Pancreas (tissue), 10 donors: ENCODE measurements at regions not wholly inside any gene's neighbourhood (a gene's known extent, or its start where the extent isn't known, plus 50 kb on each side); places are given as distances from the start of the nearest gene placed in this dataset.

ENCODE experiments used
- ATAC-seq, 4 donors: fragments of 200-7000 bp; cut with Tn5 transposase; one replicate each; pipeline versions ENCODE4 v1.8.0 to v1.9.1; 2020; ENCODE audit warnings: mild to moderate bottlenecking in 4 of 4, moderate library complexity in 4 of 4
- DNase-seq, 6 donors: peaks; one replicate each; pipeline ENCODE4 v3.0.0-alpha.2; 2020
- FAIRE-seq: peaks from 2 replicates; lab custom pipeline; 2012; peaks lifted over from hg19 to GRCh38; lab: Jason Lieb, UNC
- H3K27ac ChIP-seq, 4 donors: fragments of 200-600 bp; sonication (generic); 1 replicate in 3 of 4; 2 replicates in 1 of 4; pipeline versions ENCODE4 v1.5.0 to v1.8.0; 2020
- H3K27me3 ChIP-seq, 4 donors: fragments of 200-600 bp; one replicate each; pipeline ENCODE4 v1.8.0; 2021
- H3K36me3 ChIP-seq, 3 donors: fragments of 200-600 bp; sonication (generic) in 1 of 3; one replicate each; pipeline versions ENCODE4 v1.5.0 to v1.8.0; 2020 to 2021
- H3K4me1 ChIP-seq, 3 donors: fragments of 200-600 bp; one replicate each; pipeline ENCODE4 v1.8.0; 2021
- H3K4me3 ChIP-seq, 4 donors: fragments of 200-600 bp; sonication (generic) in 2 of 4; one replicate each; pipeline versions ENCODE4 v1.5.0 to v1.8.0; 2020 to 2021
- H3K9me3 ChIP-seq, 4 donors: fragments of 200-600 bp; one replicate each; pipeline ENCODE4 v1.8.0; 2021
- CTCF ChIP-seq, 4 donors: fragments of 200-600 bp; sonication (generic) in 3 of 4; IDR thresholded peaks; one replicate each; pipeline versions ENCODE4 v1.5.0 to v1.8.0; 2021; ENCODE audit warnings: antibody characterized with exemption in 4 of 4
- WGBS, 2 donors: extraction: QIAGEN DNeasy Blood & Tissue Kit; methylation state at CpG; one replicate each; pipeline ENCODE4 v1.1.7; 2013; 5-methylcytosine and 5-hydroxymethylcytosine counted together
- intact Hi-C, 3 donors: fragments of 100-400 bp; cut with DNase I; formaldehyde crosslinking; loops; one replicate each; pipeline versions ENCODE4 v1.11.1 to v1.14.2; 2022
- donor health status: healthy with polysubstance abuse.
- donor health status: DM: no; HTN: no; CAD: no; lungs with moderate emphysema.
- donor health status: DM: no; HTN: no; CAD: no.
- donor health status: control.
- donor health status: control.
- donor health status: Bipolar disorder and iron deficiency.
- donor health status: DM: yes; HTN: yes; CAD: no.
- donor health status: DM: no; HTN: no; CAD: no.
- donor health status: DM: no; HTN: no; CAD: no.
- donor health status: DM: yes; HTN: yes; CAD: no.

- no peak overlapping the region for H3K4me3 ChIP-seq
- intact Hi-C loops, result no loop called here
These were observed 269.8 kb upstream of the DMRT1 start for GRCh38 chr9:571741-572140.

GRCh38 chr9:573691-574410 is 267.6 kb upstream of the DMRT1 start:
- Histone ChIP-seq H3K27ac (peak overlapping the region in 2 of 4 donors; percentile 26 to 44), H3K4me1 (peaks cover 26 to 43% (median 32%) of the 10 kb centered on the region in 3 donors), H3K27me3 (no peaks in the 10 kb centered on the region), H3K9me3 (no peaks in the 10 kb centered on the region), H3K36me3 (no peaks in the 10 kb centered on the region), H3K4me3 (no peak overlapping the region)
- 69 to 73% methylated on average over 10 of the region's 10 CpGs for WGBS, 2 donors
- no peak for TF ChIP-seq CTCF (IDR thresholded peaks at IDR 0.05)
- FAIRE-seq (no peak), DNase-seq (peak in 2 of 6 donors; percentile 27 to 34), ATAC-seq (peak in 2 of 4 donors; percentile 21 to 26)
- intact Hi-C loops, result no loop called here

More at GRCh38 chr9:571741-572140, 269.8 kb upstream of the DMRT1 start:
- H3K27ac ChIP-seq, result peak overlapping the region; percentile 37 to 67 (median 58)
- TF ChIP-seq CTCF (IDR thresholded peaks at IDR 0.05), result no peak
- no peaks in the 10 kb centered on the region for H3K36me3 ChIP-seq
- DNase-seq (peak in 2 of 6 donors; percentile 39 to 48), FAIRE-seq (no peak), ATAC-seq (peak; percentile 66 to 71 (median 68))
- no peaks in the 10 kb centered on the region for H3K9me3 ChIP-seq
- WGBS, 2 donors, result 21 to 22% methylated on average over 2 of the region's 2 CpGs
- H3K27me3 ChIP-seq, result no peaks in the 10 kb centered on the region
- H3K4me1 ChIP-seq, result peaks cover 34 to 52% (median 46%) of the 10 kb centered on the region in 3 donors

- intact Hi-C loops, result no loop called here
- TF ChIP-seq CTCF (IDR thresholded peaks at IDR 0.05), result no peak
- H3K27me3 ChIP-seq, result no peaks in the 10 kb centered on the region
- H3K36me3 ChIP-seq, result no peaks in the 10 kb centered on the region
- 44 to 45% methylated on average over 1 of the region's 1 CpG for WGBS, 2 donors
- H3K27ac ChIP-seq, result no peak overlapping the region
- ATAC-seq (no peak), FAIRE-seq (no peak), DNase-seq (no peak)
- peaks cover 19 to 34% (median 21%) of the 10 kb centered on the region in 3 donors for H3K4me1 ChIP-seq
- H3K9me3 ChIP-seq, result no peaks in the 10 kb centered on the region
- H3K4me3 ChIP-seq, result no peak overlapping the region
These were observed 266.4 kb upstream of the DMRT1 start for GRCh38 chr9:575139-575538.

GRCh38 chr9:580652-581342 is 260.7 kb upstream of the DMRT1 start:
- H3K27ac ChIP-seq, result no peak overlapping the region
- H3K36me3 ChIP-seq, result no peaks in the 10 kb centered on the region
- TF ChIP-seq CTCF (IDR thresholded peaks at IDR 0.05), result no peak
- no peak overlapping the region for H3K4me3 ChIP-seq
- WGBS, 2 donors, result 96 to 97% methylated on average over 38 to 39 of the region's 39 CpGs
- H3K27me3 ChIP-seq, result no peaks in the 10 kb centered on the region
- intact Hi-C loops, result no loop called here
- FAIRE-seq (no peak), ATAC-seq (no peak), DNase-seq (peak in 1 of 6 donors; percentile 64)
- no peaks in the 10 kb centered on the region for H3K9me3 ChIP-seq
- peaks cover 0 to 12% (median 10%) of the 10 kb centered on the region in 3 donors for H3K4me1 ChIP-seq
